ENCODE measurements at regions not wholly inside any gene's neighbourhood (a gene's known extent, or its start where the extent isn't known, plus 50 kb on each side); places are given as distances from the start of the nearest gene placed in this dataset.

DNA sequence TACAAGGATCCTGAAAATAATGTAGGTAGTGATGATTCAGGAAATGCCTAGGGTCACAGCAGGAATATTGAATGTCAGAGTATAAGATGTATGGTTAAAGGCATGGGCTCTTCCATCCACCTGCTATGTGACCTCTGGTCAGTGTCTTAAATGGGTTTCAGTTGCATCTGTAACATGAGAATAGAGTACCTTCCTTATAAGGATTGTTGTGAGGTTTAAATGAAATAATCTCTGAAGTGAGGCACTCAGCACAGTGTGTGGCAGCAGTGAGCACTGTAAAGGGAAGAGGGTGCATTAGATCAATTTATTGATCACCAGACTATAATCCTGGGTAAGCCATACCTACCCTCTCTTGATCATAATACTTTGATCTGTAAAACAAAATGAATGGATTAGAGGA is 319.1 kb downstream of the SLC4A3 start:
- no peaks in the 10 kb centered on the region for H3K9me3 ChIP-seq
- intact Hi-C loops (cut with DNase I; ENCODE audit: low total_unique reads) (no loop called here), in situ Hi-C loops (cut with MboI; ENCODE audit: low pct_ligation_motif_present in 1 of 4, low pct_unique_long_range_greater_than_20kb in 1 of 4, low sequenced_read_pairs in 3 of 4) (no loop called here)
- H3K27me3 ChIP-seq = no peaks in the 10 kb centered on the region
- no peak for DNase-seq
- H3K27ac ChIP-seq = no peak overlapping the region
- TF ChIP-seq CTCF (IDR thresholded peaks at IDR 0.05) = no peak
- TF ChIP-seq EP300 (IDR thresholded peaks at IDR 0.05; ENCODE audit: low read depth) = no peak
- TF ChIP-seq POLR2A (IDR thresholded peaks at IDR 0.05) = no peak
- TF ChIP-seq POLR2AphosphoS5 (IDR thresholded peaks at IDR 0.05) = no peak
- no peaks in the 10 kb centered on the region for H3K4me1 ChIP-seq
- H3K36me3 ChIP-seq = no peaks in the 10 kb centered on the region
- H3K4me3 ChIP-seq = no peak overlapping the region

DNA sequence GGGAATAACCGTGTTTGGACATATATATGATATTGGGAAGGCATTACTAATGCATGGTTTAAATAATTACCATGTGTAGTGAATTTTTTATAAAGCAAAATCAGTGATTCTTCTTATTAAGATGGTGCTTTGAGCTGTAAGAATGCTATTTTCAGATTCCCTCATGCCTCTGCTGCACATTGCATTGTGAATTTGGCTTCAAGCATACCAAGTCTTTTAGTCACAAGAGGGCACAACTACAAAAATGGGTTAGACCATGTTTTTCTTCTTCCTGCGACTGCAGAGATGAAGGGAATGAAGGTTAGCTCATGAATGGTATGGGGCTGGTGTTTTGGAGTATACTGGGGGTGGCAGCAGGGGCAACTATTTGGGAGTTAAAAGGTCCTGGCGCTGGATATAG is 320.1 kb downstream of the SLC4A3 start:
- Histone ChIP-seq H3K36me3 (no peaks in the 10 kb centered on the region), H3K27me3 (no peaks in the 10 kb centered on the region), H3K4me1 (no peaks in the 10 kb centered on the region), H3K9me3 (no peaks in the 10 kb centered on the region), H3K27ac (no peak overlapping the region), H3K4me3 (no peak overlapping the region)
- no peak for DNase-seq
- in situ Hi-C loops (cut with MboI; ENCODE audit: low pct_ligation_motif_present in 1 of 4, low pct_unique_long_range_greater_than_20kb in 1 of 4, low sequenced_read_pairs in 3 of 4) = no loop called here
- intact Hi-C loops (cut with DNase I; ENCODE audit: low total_unique reads) = no loop called here
- 76 to 77% methylated on average over 3 of the region's 3 CpGs for WGBS, 2 donors (ENCODE audit: low coverage in 1 of 2)
- TF ChIP-seq POLR2AphosphoS5 (IDR thresholded peaks at IDR 0.05) (no peak), EP300 (IDR thresholded peaks at IDR 0.05; ENCODE audit: low read depth) (no peak), CTCF (IDR thresholded peaks at IDR 0.05) (no peak), POLR2A (IDR thresholded peaks at IDR 0.05) (no peak)

GRCh38 chr2:219949053-219949452 is 321.6 kb downstream of the SLC4A3 start:
- 74 to 75% methylated on average over 3 of the region's 3 CpGs for WGBS, 2 donors (ENCODE audit: low coverage in 1 of 2)
- H3K27me3 ChIP-seq = no peaks in the 10 kb centered on the region
- no peaks in the 10 kb centered on the region for H3K9me3 ChIP-seq
- intact Hi-C loops (cut with DNase I; ENCODE audit: low total_unique reads) = no loop called here
- H3K4me1 ChIP-seq = no peaks in the 10 kb centered on the region
- TF ChIP-seq EP300 (IDR thresholded peaks at IDR 0.05; ENCODE audit: low read depth) (no peak), POLR2AphosphoS5 (IDR thresholded peaks at IDR 0.05) (no peak), CTCF (IDR thresholded peaks at IDR 0.05) (no peak), POLR2A (IDR thresholded peaks at IDR 0.05) (no peak)
- H3K27ac ChIP-seq = no peak overlapping the region
- H3K4me3 ChIP-seq = no peak overlapping the region
- no peaks in the 10 kb centered on the region for H3K36me3 ChIP-seq
- in situ Hi-C loops (cut with MboI; ENCODE audit: low pct_ligation_motif_present in 1 of 4, low pct_unique_long_range_greater_than_20kb in 1 of 4, low sequenced_read_pairs in 3 of 4) = no loop called here
- no peak for DNase-seq

DNA sequence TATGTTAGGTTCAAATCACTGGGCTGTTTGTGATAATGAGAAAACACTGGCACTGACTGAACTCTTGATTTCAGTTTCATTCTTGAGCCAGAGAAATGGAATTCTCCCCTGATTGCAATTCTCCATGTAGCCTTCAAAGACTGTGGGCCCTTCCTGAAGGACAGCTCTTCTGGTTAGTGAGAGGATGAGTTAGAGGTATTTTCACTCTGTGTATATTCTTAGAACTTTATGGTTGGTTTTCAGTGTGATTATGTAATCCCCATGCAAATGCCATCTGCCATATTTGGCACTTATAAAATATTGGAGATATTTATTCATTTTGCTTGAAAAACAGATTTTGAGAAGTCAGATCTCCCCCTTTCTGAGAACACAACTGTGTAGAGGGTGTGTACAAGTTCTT is 323.7 kb downstream of the SLC4A3 start:
- TF ChIP-seq EP300 (IDR thresholded peaks at IDR 0.05; ENCODE audit: low read depth) (no peak), POLR2A (IDR thresholded peaks at IDR 0.05) (no peak), CTCF (IDR thresholded peaks at IDR 0.05) (no peak), POLR2AphosphoS5 (IDR thresholded peaks at IDR 0.05) (no peak)
- in situ Hi-C loops (cut with MboI; ENCODE audit: low pct_ligation_motif_present in 1 of 4, low pct_unique_long_range_greater_than_20kb in 1 of 4, low sequenced_read_pairs in 3 of 4) (no loop called here), intact Hi-C loops (cut with DNase I; ENCODE audit: low total_unique reads) (no loop called here)
- Histone ChIP-seq H3K27me3 (no peaks in the 10 kb centered on the region), H3K4me3 (no peak overlapping the region), H3K36me3 (no peaks in the 10 kb centered on the region), H3K4me1 (no peaks in the 10 kb centered on the region), H3K9me3 (no peaks in the 10 kb centered on the region), H3K27ac (no peak overlapping the region)
- DNase-seq = no peak

Data from transverse colon (tissue), 4 donors.